Sciatic nerve (tissue), 2 donors: ENCODE measurements at regions not wholly inside any gene's neighbourhood (a gene's known extent, or its start where the extent isn't known, plus 50 kb on each side); places are given as distances from the start of the nearest gene placed in this dataset.
"Not testable (repeated sequence)": the region's sequence is repeated elsewhere in the genome, so short reads cannot be mapped to it uniquely, and the experiment has no call there.

Source experiments
- ATAC-seq: fragments of 200-7000 bp; cut with Tn5 transposase; one replicate; pipeline ENCODE4 v1.9.1; 2020; ENCODE audit warnings: mild to moderate bottlenecking, moderate library complexity
- DNase-seq: peaks from one replicate; pipeline ENCODE4 v3.0.0-alpha.2; 2020; ENCODE audit warnings: low spot score
- intact Hi-C: fragments of 100-400 bp; cut with DNase I; formaldehyde crosslinking; loops from one replicate; pipeline ENCODE4 v1.14.2; 2022
- donor health status: DM: no; HTN: no; CAD: no.
- donor health status: DM: no; HTN: no; CAD: no.

GRCh38 chr12:131282292-131283080 is 328.8 kb downstream of the ADGRD1 start:
- ATAC-seq, result no peak
- peak; percentile 49 for DNase-seq
- intact Hi-C loops, result no loop called here

DNA sequence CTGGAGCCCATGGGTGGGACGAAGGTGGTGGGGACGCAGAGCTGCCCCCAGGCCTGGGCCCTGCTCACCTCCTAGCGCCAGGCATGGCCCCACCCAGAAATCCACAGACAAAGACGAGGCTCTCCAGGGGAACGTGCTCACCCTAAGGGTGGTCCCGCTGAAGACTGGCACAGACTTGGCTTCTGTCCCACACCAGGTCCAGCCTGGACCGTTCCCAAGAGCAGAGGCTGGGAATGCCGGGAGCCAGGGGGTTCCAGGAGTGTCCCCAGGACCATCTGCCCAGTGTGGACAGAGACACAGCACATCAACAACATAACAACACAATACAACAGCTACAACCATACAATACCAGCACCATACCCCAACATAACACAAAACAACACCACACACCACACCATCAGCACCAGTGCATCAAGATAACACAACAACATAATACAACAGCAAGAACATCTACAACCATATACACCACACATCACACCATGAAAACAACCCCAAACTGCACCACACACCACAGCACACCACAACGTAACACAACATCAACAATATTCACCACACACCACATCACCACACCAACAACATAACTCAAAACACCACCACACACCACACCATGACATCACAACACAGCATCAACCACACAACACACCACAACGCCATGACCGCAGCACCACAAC is 329.6 kb downstream of the ADGRD1 start:
- ATAC-seq (no peak), DNase-seq (no peak)
- intact Hi-C loops, result no loop called here

DNA sequence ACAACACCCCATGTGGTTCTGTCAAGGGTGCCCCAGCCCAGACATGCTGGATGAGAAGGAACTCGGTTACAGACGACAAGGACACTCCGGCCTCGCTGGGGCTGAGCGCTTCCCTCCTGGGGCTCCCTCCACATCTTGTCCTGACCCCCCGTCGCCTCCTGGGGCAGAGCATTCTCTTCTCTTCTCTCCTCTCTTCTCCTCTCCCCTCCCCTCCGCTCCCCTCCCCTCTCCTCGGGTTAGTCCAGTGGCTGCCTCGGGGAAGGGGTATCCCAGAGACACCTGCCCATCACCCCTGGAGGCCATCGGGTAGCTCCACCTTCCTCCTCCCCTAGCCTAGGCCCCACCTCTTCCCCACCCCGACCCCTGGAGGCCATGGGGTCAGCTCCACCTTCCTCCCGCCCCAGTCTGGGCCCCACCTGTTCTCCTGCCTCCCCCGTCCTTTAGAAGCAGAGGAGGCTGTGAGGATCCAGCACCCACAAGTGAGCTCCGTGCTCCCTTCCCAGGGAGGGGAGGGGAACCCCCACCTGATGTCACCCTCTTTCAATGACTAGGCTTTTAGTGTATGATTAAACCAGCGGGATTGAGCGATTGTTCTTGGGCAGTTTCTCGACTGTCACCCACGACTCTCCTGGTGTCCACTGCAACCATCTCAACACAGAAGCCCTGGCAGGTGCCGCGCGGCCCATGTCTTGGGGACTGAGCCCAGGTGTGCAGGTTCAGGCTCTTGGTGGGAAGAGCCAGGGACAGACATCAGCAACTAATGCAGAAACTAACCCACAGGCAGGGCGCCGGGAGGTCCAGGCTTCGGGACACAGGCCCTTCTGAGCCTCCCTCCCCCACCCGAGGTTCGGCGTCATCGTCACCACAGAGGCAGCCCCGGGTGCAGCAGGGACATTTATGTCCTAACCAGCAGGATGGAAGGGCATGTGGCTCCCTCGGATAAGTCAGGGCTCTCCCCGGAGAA is 330.4 kb downstream of the ADGRD1 start:
- ATAC-seq, intact Hi-C loops: not testable (repeated sequence)
- DNase-seq, result peak; percentile 41

DNA sequence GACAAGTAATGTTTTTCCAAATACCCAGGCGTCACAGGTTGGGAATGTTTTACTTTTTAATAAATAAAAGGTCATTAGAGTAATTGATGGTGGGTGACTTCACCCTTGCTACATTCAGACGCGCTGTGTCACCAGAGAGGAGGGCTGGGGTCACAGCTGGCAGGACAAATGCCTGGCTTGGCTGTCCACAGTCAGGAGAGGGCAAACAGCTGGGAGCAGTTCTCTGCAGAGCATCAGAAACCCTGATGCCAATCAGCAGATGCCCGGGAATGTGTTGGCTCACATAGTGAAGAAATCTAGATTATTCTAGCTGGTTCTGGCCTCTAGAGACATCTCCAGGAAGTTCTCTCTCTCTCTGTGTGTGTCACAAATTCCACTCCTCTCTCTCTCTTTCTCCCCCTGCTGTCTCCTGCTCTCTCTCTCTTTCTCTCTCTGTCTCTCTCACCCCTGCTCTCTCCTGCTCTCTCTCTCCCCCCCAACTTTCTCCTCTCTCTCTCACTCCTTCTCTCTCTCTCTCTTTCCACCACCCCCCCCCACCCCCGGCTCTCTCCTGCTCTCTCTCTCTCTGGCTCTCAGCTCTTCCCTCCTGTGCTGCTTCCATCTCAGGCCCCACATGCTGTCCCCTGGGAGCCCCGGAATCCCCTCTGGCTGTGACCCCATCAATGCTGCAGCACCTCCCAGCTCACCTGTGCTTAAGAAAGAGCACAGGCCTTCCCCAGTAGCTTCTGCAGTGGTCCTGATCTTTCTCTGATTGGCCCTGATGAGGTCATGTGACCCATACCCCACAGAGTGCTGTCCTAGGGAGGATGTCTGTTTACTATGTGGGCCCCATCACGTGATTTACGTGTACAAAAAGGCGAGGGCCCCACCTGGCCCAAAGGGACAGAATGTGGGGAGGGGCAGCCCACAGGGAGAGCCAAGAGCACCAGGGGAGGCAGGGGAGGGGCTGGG is 331.5 kb downstream of the ADGRD1 start:
- intact Hi-C loops, result not testable (repeated sequence)
- DNase-seq (peak; percentile 31), ATAC-seq (peak; percentile 29)

- DNase-seq, result peak; percentile 52
- intact Hi-C loops, ATAC-seq: not testable (repeated sequence)
Observed at GRCh38 chr12:131285905-131286295, 332.2 kb downstream of the ADGRD1 start.

- ATAC-seq, DNase-seq, intact Hi-C loops: not testable (repeated sequence)
Observed at GRCh38 chr12:131286301-131286700, 332.6 kb downstream of the ADGRD1 start.

GRCh38 chr12:131287015-131287937 is 333.6 kb downstream of the ADGRD1 start:
- intact Hi-C loops, result no loop called here
- no peak for ATAC-seq
- DNase-seq, result peak; percentile 36

DNA sequence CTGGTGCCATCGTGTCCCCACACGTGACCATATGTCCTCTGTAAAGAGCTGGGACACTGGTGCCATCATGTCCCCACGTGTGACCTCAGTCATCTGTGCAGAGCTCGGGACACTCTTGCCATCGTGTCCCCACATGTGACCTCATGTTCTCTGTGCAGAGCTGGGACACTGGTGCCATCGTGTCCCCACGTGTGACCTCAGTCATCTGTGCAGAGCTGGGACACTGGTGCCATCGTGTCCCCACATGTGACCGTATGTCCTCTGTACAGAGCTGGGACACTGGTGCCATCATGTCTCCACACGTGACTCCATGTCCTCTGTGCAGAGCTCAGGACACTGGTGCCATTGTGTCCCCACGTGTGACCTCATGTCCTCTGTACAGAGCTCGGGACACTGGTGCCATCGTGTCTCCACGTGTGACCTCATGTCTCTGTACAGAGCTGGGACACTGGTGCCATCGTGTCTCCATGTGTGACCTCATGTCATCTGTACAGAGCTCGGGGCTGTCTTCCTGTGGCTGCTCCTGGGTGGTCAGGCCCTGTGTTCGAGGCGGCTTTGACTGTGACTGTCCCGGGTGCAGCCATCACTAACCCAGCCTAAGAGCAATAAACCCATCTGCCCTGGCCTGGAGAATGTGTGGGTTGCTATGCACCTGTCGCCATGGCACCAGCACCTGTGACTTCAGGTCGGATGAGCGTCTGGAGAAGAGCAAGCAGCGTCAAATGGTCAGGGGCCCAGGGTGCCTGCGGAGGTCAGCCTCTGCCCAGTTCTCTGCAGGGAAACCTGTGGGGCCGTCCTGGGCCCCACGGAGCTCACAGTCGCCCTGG is 334.4 kb downstream of the ADGRD1 start:
- ATAC-seq (no peak), DNase-seq (peak; percentile 38)
- intact Hi-C loops, result no loop called here

GRCh38 chr12:131288765-131289695 is 335.3 kb downstream of the ADGRD1 start:
- ATAC-seq, intact Hi-C loops: not testable (repeated sequence)
- DNase-seq, result peak; percentile 49

DNA sequence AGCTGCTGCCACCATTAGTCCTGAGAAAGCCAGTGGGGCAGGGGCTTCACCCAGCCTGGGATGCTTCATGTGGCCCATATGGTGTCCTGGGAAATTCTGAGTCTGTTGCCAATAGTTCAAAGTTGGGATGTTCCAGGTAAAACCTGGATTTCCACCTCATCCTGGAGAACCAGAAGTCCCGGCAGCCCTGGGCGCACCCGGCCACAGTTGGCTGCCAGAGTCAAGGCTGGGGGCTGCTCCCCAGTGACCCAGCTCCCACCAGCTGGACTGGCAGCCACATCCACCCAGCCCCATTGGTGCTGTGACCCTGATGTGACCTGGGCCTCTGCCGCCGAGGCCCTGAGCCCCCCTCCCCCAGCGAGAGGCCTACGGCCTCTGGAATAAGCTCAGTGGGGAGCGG is 336.1 kb downstream of the ADGRD1 start:
- intact Hi-C loops, ATAC-seq, DNase-seq: not testable (repeated sequence)

DNA sequence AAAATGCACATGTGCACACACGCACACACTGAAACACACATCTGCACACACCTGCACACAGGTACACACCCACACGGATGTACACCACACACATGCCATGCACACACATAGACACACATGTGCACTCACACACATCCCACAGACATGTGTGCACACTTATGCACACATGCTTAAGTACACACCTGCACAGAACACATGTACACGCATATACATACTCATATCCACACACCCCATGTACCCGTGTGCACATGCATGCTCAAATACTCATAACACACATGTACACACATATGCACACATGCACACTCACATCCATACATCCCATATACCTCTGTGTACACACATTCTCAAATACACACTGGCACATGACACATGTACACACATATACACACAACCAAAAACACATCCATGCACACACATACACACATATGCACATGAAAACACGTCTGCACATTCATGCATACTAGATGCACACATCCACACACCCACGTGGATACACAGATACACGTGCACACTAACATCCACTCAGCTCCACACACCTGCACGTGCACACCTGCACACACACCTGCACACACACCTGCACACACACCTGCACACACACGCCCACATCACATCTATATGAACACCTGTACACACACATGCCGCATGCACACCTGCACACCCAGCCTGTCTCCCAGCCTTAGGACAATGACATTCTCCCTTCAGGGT is 336.7 kb downstream of the ADGRD1 start:
- ATAC-seq, result no peak
- no peak for DNase-seq
- intact Hi-C loops, result no loop called here

GRCh38 chr12:131293071-131294015 is 339.6 kb downstream of the ADGRD1 start:
- ATAC-seq, intact Hi-C loops: not testable (repeated sequence)
- DNase-seq, result peak; percentile 48

GRCh38 chr12:131294716-131295115 is 341.0 kb downstream of the ADGRD1 start:
- peak; percentile 46 for DNase-seq
- intact Hi-C loops, ATAC-seq: not testable (repeated sequence)

- ATAC-seq, DNase-seq, intact Hi-C loops: not testable (repeated sequence)
Observed at GRCh38 chr12:131295117-131295516, 341.4 kb downstream of the ADGRD1 start.
